ENCODE measurements at regions not wholly inside any gene's neighbourhood (a gene's known extent, or its start where the extent isn't known, plus 50 kb on each side); places are given as distances from the start of the nearest gene placed in this dataset.

DNA sequence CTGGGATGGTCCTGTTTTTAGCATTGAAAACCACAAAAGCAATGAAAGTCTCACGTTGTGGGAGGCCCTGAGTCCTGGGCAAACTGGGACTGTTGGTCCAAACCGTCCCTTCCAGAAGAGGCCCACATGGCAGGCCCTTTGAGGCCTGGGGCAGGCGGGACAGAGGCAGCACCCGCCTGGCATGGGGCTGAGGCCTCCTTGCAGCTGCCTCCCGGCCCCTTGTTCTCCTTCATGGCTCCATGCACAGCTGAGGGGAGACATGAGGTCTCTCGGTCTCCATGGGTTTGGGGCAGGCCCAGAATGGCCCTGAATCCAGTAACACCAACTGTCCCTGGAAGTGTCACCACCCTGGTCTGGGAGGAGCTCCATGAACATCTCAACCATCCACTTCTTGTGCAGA, 61.9 kb downstream of the RRM2 start:
- TF ChIP-seq, protein P1, sequence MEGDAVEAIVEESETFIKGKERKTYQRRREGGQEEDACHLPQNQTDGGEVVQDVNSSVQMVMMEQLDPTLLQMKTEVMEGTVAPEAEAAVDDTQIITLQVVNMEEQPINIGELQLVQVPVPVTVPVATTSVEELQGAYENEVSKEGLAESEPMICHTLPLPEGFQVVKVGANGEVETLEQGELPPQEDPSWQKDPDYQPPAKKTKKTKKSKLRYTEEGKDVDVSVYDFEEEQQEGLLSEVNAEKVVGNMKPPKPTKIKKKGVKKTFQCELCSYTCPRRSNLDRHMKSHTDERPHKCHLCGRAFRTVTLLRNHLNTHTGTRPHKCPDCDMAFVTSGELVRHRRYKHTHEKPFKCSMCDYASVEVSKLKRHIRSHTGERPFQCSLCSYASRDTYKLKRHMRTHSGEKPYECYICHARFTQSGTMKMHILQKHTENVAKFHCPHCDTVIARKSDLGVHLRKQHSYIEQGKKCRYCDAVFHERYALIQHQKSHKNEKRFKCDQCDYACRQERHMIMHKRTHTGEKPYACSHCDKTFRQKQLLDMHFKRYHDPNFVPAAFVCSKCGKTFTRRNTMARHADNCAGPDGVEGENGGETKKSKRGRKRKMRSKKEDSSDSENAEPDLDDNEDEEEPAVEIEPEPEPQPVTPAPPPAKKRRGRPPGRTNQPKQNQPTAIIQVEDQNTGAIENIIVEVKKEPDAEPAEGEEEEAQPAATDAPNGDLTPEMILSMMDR (IDR thresholded peaks at IDR 0.05; ENCODE audit: low read depth, low read length), result no peak
- TF ChIP-seq POLR2A (IDR thresholded peaks at IDR 0.05; ENCODE audit: extremely low read depth, insufficient read length), result no peak
